ENCODE measurements at regions not wholly inside any gene's neighbourhood (a gene's known extent, or its start where the extent isn't known, plus 50 kb on each side); places are given as distances from the start of the nearest gene placed in this dataset.

DNA sequence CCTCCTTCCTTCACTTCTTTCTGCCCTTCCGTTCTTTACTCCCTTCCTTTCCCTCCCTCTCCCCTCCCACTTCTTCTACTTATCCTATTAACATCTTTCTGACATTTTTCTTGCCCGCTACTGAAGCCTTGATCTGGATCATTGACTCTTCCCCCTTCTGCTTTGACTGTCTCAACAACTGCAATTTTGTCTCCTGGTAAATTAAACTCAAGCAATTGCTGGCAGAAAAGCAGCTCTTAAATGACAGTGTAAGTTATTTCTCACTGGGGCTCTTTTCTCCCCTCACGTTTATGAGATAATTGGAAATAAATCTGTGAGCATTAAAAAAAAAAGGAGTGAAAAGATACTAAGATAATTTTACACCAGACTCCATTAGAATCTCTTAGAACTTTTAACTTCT lies 120.0 kb downstream of the SLC17A6 start:
- WGBS (ENCODE audit: low lambda C conversion rate): 45% methylated on average over 3 of the region's 3 CpGs

DNA sequence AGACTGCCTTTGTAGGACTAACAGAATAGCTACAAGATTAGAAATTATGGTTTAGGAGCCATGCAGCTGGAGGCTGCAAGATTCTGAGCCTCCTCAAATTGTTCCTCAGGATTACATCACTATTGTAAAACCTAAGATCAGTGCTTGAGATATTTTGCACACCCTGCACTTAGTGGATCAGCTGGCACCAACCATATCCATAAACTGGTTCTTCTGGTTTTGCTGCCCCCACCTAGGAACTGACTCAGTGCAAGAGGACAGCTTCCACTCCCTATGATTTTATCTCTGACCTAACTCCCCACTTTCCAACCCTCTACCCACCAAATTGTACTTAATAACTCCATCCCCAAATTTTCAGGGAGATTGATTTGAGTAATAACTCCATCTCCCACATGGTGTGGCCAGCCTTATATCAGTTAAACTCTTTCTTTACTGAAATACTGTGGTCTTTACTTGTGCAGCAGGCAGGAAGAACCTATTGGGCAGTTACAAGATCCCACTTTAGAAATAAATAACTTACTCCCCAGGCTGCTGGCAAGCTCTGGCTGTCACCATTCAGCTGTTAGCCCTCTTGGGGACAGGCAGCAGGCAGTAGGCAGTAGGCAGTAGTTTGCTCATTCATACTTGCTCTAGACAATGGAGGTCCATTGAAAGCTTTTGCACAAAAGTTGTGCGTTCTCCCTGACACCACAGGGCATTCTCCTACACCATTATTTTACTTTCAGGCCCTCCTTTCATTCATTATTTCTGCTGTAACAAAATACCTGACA lies 119.0 kb downstream of the SLC17A6 start:
- no peaks in the 10 kb centered on the region for H3K79me2 ChIP-seq (ENCODE audit: insufficient read depth)
- H3K4me3 ChIP-seq (ENCODE audit: low read depth in 2 of 2, low read length in 1 of 2): no peak overlapping the region
- H3K9me3 ChIP-seq: no peaks in the 10 kb centered on the region
- H3K9ac ChIP-seq: no peak overlapping the region
- WGBS (ENCODE audit: low lambda C conversion rate): 35% methylated on average over 1 of the region's 1 CpG
- no peak overlapping the region for H3K4me2 ChIP-seq
- H3K36me3 ChIP-seq (replicated peaks in 1 of 2; ENCODE audit: control insufficient read depth in 1 of 2, insufficient read depth in 2 of 2, low read length in 1 of 2): no peaks in the 10 kb centered on the region
- no peaks in the 10 kb centered on the region for H3F3A ChIP-seq (replicated peaks; ENCODE audit: insufficient read depth)
- no peaks in the 10 kb centered on the region for H3K9me2 ChIP-seq
- no peak overlapping the region for H2AFZ ChIP-seq (ENCODE audit: low read depth)
- POLR2A ChIA-PET: no interaction called here
- DNase-seq: no peak
- H3K4me1 ChIP-seq (ENCODE audit: control insufficient read depth in 1 of 2, insufficient read depth in 2 of 2, low read depth in 1 of 2, low read length in 1 of 2): no peaks in the 10 kb centered on the region; a peak in 1 of 4 replicates
- H3K27ac ChIP-seq (ENCODE audit: low read depth in 2 of 2, low read length in 1 of 2): no peak overlapping the region
- H4K20me1 ChIP-seq (ENCODE audit: insufficient read depth): no peaks in the 10 kb centered on the region
- CTCF ChIA-PET: interaction anchor here (1.0 kb wide), 1 partner anchor 33 kb away, joined by 3 read pairs; no protein-coding TSS in a partner anchor
- no peaks in the 10 kb centered on the region for H3K27me3 ChIP-seq (ENCODE audit: insufficient read depth)
- TF ChIP-seq TCF12 (IDR thresholded peaks at IDR 0.05) (no peak), RAD21 (IDR thresholded peaks at IDR 0.05; ENCODE audit: low read length) (no peak), POLR2AphosphoS5 (IDR thresholded peaks at IDR 0.05; ENCODE audit: low read depth, low read length) (no peak), NRF1 (IDR thresholded peaks at IDR 0.05; ENCODE audit: low read depth, low read length) (no peak), FOXJ3 (CRISPR knock-in tag; IDR thresholded peaks at IDR 0.05) (no peak), SMC3 (IDR thresholded peaks at IDR 0.05; ENCODE audit: low read depth, low read length) (no peak), SIN3A (IDR thresholded peaks at IDR 0.05; ENCODE audit: borderline replicate concordance, low read depth, low read length) (no peak), FOXM1 (IDR thresholded peaks at IDR 0.05; ENCODE audit: low read depth) (no peak), YY1 (IDR thresholded peaks at IDR 0.05; ENCODE audit: low read depth) (no peak), GABPA (IDR thresholded peaks at IDR 0.05; ENCODE audit: low read depth) (no peak)
- TF ChIP-seq, protein P1, sequence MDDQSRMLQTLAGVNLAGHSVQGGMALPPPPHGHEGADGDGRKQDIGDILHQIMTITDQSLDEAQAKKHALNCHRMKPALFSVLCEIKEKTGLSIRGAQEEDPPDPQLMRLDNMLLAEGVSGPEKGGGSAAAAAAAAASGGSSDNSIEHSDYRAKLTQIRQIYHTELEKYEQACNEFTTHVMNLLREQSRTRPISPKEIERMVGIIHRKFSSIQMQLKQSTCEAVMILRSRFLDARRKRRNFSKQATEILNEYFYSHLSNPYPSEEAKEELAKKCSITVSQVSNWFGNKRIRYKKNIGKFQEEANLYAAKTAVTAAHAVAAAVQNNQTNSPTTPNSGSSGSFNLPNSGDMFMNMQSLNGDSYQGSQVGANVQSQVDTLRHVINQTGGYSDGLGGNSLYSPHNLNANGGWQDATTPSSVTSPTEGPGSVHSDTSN (IDR thresholded peaks at IDR 0.05): no peak
- TF ChIP-seq, protein P2, sequence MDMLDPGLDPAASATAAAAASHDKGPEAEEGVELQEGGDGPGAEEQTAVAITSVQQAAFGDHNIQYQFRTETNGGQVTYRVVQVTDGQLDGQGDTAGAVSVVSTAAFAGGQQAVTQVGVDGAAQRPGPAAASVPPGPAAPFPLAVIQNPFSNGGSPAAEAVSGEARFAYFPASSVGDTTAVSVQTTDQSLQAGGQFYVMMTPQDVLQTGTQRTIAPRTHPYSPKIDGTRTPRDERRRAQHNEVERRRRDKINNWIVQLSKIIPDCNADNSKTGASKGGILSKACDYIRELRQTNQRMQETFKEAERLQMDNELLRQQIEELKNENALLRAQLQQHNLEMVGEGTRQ (IDR thresholded peaks at IDR 0.05; ENCODE audit: borderline replicate concordance, low read depth, low read length): no peak
- TF ChIP-seq, protein P3, sequence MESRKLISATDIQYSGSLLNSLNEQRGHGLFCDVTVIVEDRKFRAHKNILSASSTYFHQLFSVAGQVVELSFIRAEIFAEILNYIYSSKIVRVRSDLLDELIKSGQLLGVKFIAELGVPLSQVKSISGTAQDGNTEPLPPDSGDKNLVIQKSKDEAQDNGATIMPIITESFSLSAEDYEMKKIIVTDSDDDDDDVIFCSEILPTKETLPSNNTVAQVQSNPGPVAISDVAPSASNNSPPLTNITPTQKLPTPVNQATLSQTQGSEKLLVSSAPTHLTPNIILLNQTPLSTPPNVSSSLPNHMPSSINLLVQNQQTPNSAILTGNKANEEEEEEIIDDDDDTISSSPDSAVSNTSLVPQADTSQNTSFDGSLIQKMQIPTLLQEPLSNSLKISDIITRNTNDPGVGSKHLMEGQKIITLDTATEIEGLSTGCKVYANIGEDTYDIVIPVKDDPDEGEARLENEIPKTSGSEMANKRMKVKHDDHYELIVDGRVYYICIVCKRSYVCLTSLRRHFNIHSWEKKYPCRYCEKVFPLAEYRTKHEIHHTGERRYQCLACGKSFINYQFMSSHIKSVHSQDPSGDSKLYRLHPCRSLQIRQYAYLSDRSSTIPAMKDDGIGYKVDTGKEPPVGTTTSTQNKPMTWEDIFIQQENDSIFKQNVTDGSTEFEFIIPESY (IDR thresholded peaks at IDR 0.05; ENCODE audit: borderline replicate concordance, low read depth): no peak
- TF ChIP-seq, protein P4, sequence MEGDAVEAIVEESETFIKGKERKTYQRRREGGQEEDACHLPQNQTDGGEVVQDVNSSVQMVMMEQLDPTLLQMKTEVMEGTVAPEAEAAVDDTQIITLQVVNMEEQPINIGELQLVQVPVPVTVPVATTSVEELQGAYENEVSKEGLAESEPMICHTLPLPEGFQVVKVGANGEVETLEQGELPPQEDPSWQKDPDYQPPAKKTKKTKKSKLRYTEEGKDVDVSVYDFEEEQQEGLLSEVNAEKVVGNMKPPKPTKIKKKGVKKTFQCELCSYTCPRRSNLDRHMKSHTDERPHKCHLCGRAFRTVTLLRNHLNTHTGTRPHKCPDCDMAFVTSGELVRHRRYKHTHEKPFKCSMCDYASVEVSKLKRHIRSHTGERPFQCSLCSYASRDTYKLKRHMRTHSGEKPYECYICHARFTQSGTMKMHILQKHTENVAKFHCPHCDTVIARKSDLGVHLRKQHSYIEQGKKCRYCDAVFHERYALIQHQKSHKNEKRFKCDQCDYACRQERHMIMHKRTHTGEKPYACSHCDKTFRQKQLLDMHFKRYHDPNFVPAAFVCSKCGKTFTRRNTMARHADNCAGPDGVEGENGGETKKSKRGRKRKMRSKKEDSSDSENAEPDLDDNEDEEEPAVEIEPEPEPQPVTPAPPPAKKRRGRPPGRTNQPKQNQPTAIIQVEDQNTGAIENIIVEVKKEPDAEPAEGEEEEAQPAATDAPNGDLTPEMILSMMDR (IDR thresholded peaks at IDR 0.05): no peak
- TF ChIP-seq, protein P5, sequence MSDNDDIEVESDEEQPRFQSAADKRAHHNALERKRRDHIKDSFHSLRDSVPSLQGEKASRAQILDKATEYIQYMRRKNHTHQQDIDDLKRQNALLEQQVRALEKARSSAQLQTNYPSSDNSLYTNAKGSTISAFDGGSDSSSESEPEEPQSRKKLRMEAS (IDR thresholded peaks at IDR 0.05; ENCODE audit: low read depth): no peak

More for the DNA sequence above, 120.0 kb downstream of the SLC17A6 start:
- POLR2A ChIA-PET: no interaction called here
- Histone ChIP-seq H4K20me1 (ENCODE audit: insufficient read depth) (no peaks in the 10 kb centered on the region), H3K27me3 (ENCODE audit: insufficient read depth) (no peaks in the 10 kb centered on the region), H3K36me3 (replicated peaks in 1 of 2; ENCODE audit: control insufficient read depth in 1 of 2, insufficient read depth in 2 of 2, low read length in 1 of 2) (no peaks in the 10 kb centered on the region), H3K27ac (ENCODE audit: low read depth in 2 of 2, low read length in 1 of 2) (no peak overlapping the region), H3K79me2 (ENCODE audit: insufficient read depth) (no peaks in the 10 kb centered on the region), H3K9me2 (no peaks in the 10 kb centered on the region), H3K9me3 (no peaks in the 10 kb centered on the region), H3F3A (replicated peaks; ENCODE audit: insufficient read depth) (no peaks in the 10 kb centered on the region), H3K9ac (no peak overlapping the region), H3K4me2 (no peak overlapping the region), H3K4me1 (ENCODE audit: control insufficient read depth in 1 of 2, insufficient read depth in 2 of 2, low read depth in 1 of 2, low read length in 1 of 2) (no peaks in the 10 kb centered on the region; a peak in 1 of 4 replicates), H3K4me3 (ENCODE audit: low read depth in 2 of 2, low read length in 1 of 2) (no peak overlapping the region), H2AFZ (ENCODE audit: low read depth) (no peak overlapping the region)
- CTCF ChIA-PET: no interaction called here
- DNase-seq: no peak
- TF ChIP-seq NFIC (IDR thresholded peaks at IDR 0.05; ENCODE audit: borderline replicate concordance): no peak
- TF ChIP-seq, protein P6, sequence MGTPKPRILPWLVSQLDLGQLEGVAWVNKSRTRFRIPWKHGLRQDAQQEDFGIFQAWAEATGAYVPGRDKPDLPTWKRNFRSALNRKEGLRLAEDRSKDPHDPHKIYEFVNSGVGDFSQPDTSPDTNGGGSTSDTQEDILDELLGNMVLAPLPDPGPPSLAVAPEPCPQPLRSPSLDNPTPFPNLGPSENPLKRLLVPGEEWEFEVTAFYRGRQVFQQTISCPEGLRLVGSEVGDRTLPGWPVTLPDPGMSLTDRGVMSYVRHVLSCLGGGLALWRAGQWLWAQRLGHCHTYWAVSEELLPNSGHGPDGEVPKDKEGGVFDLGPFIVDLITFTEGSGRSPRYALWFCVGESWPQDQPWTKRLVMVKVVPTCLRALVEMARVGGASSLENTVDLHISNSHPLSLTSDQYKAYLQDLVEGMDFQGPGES (IDR thresholded peaks at IDR 0.05; ENCODE audit: low read depth, low read length): no peak
- TF ChIP-seq, protein P1 (IDR thresholded peaks at IDR 0.05): no peak
- TF ChIP-seq ELF1 (IDR thresholded peaks at IDR 0.05): no peak
- TF ChIP-seq RCOR1 (IDR thresholded peaks at IDR 0.05; ENCODE audit: low read length): no peak
- TF ChIP-seq SIN3A (IDR thresholded peaks at IDR 0.05; ENCODE audit: borderline replicate concordance, low read depth, low read length): no peak

Data from SK-N-SH (cell line).